SK-N-MC (cell line): ENCODE measurements at regions not wholly inside any gene's neighbourhood (a gene's known extent, or its start where the extent isn't known, plus 50 kb on each side); places are given as distances from the start of the nearest gene placed in this dataset.

ENCODE experiments used
- EZH2 ChIP-seq: fragments of 200-600 bp; sonication (generic); IDR thresholded peaks from one replicate; pipeline ENCODE4 v1.6.1; 2017; ENCODE audit warnings: antibody characterized with exemption
- FOXP2 ChIP-seq: optimal IDR thresholded peaks from 2 replicates; pipeline ENCODE3; 2011; ENCODE audit warnings: mild to moderate bottlenecking, moderate library complexity; ENCODE audit not compliant: insufficient read depth; ENCODE audit errors: extremely low read length, control extremely low read depth
- POLR2AphosphoS5 ChIP-seq: IDR thresholded peaks from 2 replicates; pipeline ENCODE4 v1.6.1; 2012; ENCODE audit warnings: mild to moderate bottlenecking, low read depth, low read length, borderline replicate concordance

- TF ChIP-seq EZH2 (no peak), POLR2AphosphoS5 (no peak), FOXP2 (no peak)
Observed at GRCh38 chr21:27561116-27561515, 594.2 kb upstream of the ADAMTS5 start.
